ENCODE measurements at regions not wholly inside any gene's neighbourhood (a gene's known extent, or its start where the extent isn't known, plus 50 kb on each side); places are given as distances from the start of the nearest gene placed in this dataset.

GRCh38 chr10:47151920-47152319, 148.1 kb upstream of the GDF10 start:
- Histone ChIP-seq H3K27me3 (ENCODE audit: low read length) (no peaks in the 10 kb centered on the region), H3K79me2 (ENCODE audit: low read length) (no peaks in the 10 kb centered on the region), H4K20me1 (ENCODE audit: low read length) (no peaks in the 10 kb centered on the region), H3K9me2 (replicated peaks; ENCODE audit: low read length) (no peaks in the 10 kb centered on the region), H3F3A (ENCODE audit: low read length, unreplicated experiment) (no peaks in the 10 kb centered on the region), H3K4me2 (ENCODE audit: low read length) (no peak overlapping the region), H3K4me3 (ENCODE audit: low read length) (no peak overlapping the region), H3K4me1 (ENCODE audit: insufficient read depth, low read length) (peaks cover under 1% of the 10 kb centered on the region; the same call in 1 of the 2 replicates), H3K9ac (ENCODE audit: low read length) (no peak overlapping the region), H3K36me3 (ENCODE audit: low read depth, low read length) (no peaks in the 10 kb centered on the region), H3K9me3 (ENCODE audit: low read length) (no peaks in the 10 kb centered on the region), H3K27ac (ENCODE audit: low read length) (no peak overlapping the region), H2AFZ (ENCODE audit: low read length) (no peak overlapping the region)
- BruUV-seq (replicated peaks) = no TSS peak
- intact Hi-C loops (cut with micrococcal nuclease) = no loop called here
- TF ChIP-seq CTCF (conservative IDR thresholded peaks at IDR 0.05; ENCODE audit: low read depth, low read length) (no peak), EZH2phosphoT487 (IDR thresholded peaks at IDR 0.05; ENCODE audit: borderline replicate concordance, low read length) (no peak), EZH2 (IDR thresholded peaks at IDR 0.05; ENCODE audit: low read length, unreplicated experiment) (no peak)
- no peak for DNase-seq
- CTCF ChIA-PET = no interaction called here
- POLR2A ChIA-PET (ENCODE audit: unreplicated experiment) = no interaction called here
- ATAC-seq = no peak

- intact Hi-C loops (cut with micrococcal nuclease) = no loop called here
- Histone ChIP-seq H3K36me3 (ENCODE audit: low read depth, low read length) (no peaks in the 10 kb centered on the region), H2AFZ (ENCODE audit: low read length) (no peak overlapping the region), H3K4me1 (ENCODE audit: insufficient read depth, low read length) (no peaks in the 10 kb centered on the region), H3K9me2 (replicated peaks; ENCODE audit: low read length) (no peaks in the 10 kb centered on the region), H3K79me2 (ENCODE audit: low read length) (no peaks in the 10 kb centered on the region), H3K9me3 (ENCODE audit: low read length) (no peaks in the 10 kb centered on the region), H3K27ac (ENCODE audit: low read length) (no peak overlapping the region), H3K4me3 (ENCODE audit: low read length) (no peak overlapping the region), H3K27me3 (ENCODE audit: low read length) (no peaks in the 10 kb centered on the region), H3K4me2 (ENCODE audit: low read length) (no peak overlapping the region), H3F3A (ENCODE audit: low read length, unreplicated experiment) (no peaks in the 10 kb centered on the region), H3K9ac (ENCODE audit: low read length) (no peak overlapping the region), H4K20me1 (ENCODE audit: low read length) (no peaks in the 10 kb centered on the region)
- POLR2A ChIA-PET (ENCODE audit: unreplicated experiment) = no interaction called here
- ATAC-seq = no peak
- CTCF ChIA-PET = no interaction called here
- DNase-seq = peak; percentile 54
- BruUV-seq (replicated peaks) = no TSS peak
- TF ChIP-seq EZH2 (IDR thresholded peaks at IDR 0.05; ENCODE audit: low read length, unreplicated experiment) = no peak
- TF ChIP-seq EZH2phosphoT487 (IDR thresholded peaks at IDR 0.05; ENCODE audit: borderline replicate concordance, low read length) = no peak
- TF ChIP-seq CTCF (conservative IDR thresholded peaks at IDR 0.05; ENCODE audit: low read depth, low read length) = peak; percentile 53
Measured at GRCh38 chr10:47152861-47153349, 147.1 kb upstream of the GDF10 start.

GRCh38 chr10:47154762-47155161, 145.2 kb upstream of the GDF10 start:
- ChIA-PET CTCF (no interaction called here), POLR2A (ENCODE audit: unreplicated experiment) (no interaction called here)

More at GRCh38 chr10:47154762-47155161, 145.2 kb upstream of the GDF10 start:
- Histone ChIP-seq H3K9ac (ENCODE audit: low read length) (no peak overlapping the region), H3K9me3 (ENCODE audit: low read length) (no peaks in the 10 kb centered on the region), H4K20me1 (ENCODE audit: low read length) (no peaks in the 10 kb centered on the region), H3K27me3 (ENCODE audit: low read length) (no peaks in the 10 kb centered on the region), H3K9me2 (replicated peaks; ENCODE audit: low read length) (no peaks in the 10 kb centered on the region), H3K4me1 (ENCODE audit: insufficient read depth, low read length) (no peaks in the 10 kb centered on the region), H3F3A (ENCODE audit: low read length, unreplicated experiment) (no peaks in the 10 kb centered on the region), H3K27ac (ENCODE audit: low read length) (no peak overlapping the region), H3K79me2 (ENCODE audit: low read length) (no peaks in the 10 kb centered on the region), H2AFZ (ENCODE audit: low read length) (no peak overlapping the region), H3K4me3 (ENCODE audit: low read length) (no peak overlapping the region), H3K4me2 (ENCODE audit: low read length) (no peak overlapping the region), H3K36me3 (ENCODE audit: low read depth, low read length) (no peaks in the 10 kb centered on the region)
- DNase-seq = no peak
- no TSS peak for BruUV-seq (replicated peaks)
- intact Hi-C loops (cut with micrococcal nuclease) = no loop called here
- ATAC-seq = no peak
- TF ChIP-seq CTCF (conservative IDR thresholded peaks at IDR 0.05; ENCODE audit: low read depth, low read length) (no peak), EZH2 (IDR thresholded peaks at IDR 0.05; ENCODE audit: low read length, unreplicated experiment) (no peak), EZH2phosphoT487 (IDR thresholded peaks at IDR 0.05; ENCODE audit: borderline replicate concordance, low read length) (no peak)
